A673 (cell line): ENCODE measurements at regions not wholly inside any gene's neighbourhood (a gene's known extent, or its start where the extent isn't known, plus 50 kb on each side); places are given as distances from the start of the nearest gene placed in this dataset.

Source experiments
- BruUV-seq: library from RNA; stranded (reverse); fragments of 400-500 nt; replicated peaks from 2 replicates; lab custom pipeline; 2021; lab: Mats Ljungman, UMichigan
- CTCF ChIA-PET: fragments of 300-600 bp; sonication (Branson Sonifier 250); formaldehyde crosslinking; loops from one replicate; lab custom pipeline; 2022; ENCODE audit warnings: antibody characterized with exemption; lab: Charles Lee
- POLR2A ChIA-PET: fragments of 300-600 bp; sonication (Branson Sonifier 250); formaldehyde crosslinking; loops from one replicate; lab custom pipeline; 2022; ENCODE audit warnings: antibody characterized with exemption; ENCODE audit not compliant: low non-redundant PET; lab: Charles Lee
- DNase-seq: peaks from one replicate; pipeline ENCODE4 v3.0.0-alpha.2; 2015; ENCODE audit warnings: low spot score
- H3K27ac ChIP-seq: fragments of 200-600 bp; sonication (generic); 2 replicates; pipeline ENCODE4 v1.5.1; 2016; ENCODE audit warnings: mixed run types, low read depth, mild to moderate bottlenecking, mixed read lengths, antibody characterized with exemption, low read length; ENCODE audit not compliant: poor library complexity, severe bottlenecking
- H3K27me3 ChIP-seq: fragments of 200-600 bp; sonication (generic); replicated peaks from 2 replicates; pipeline ENCODE4 v1.6.1; 2017; ENCODE audit warnings: mixed run types, low read depth, mild to moderate bottlenecking, mixed read lengths, antibody characterized with exemption, low read length; ENCODE audit not compliant: insufficient read depth, poor library complexity
- H3K36me3 ChIP-seq: fragments of 200-600 bp; sonication (generic); 2 replicates; pipeline ENCODE4 v1.6.1; 2016; ENCODE audit warnings: mixed run types, mild to moderate bottlenecking, mixed read lengths, antibody characterized with exemption, low read length; ENCODE audit not compliant: insufficient read depth, poor library complexity, severe bottlenecking
- H3K4me1 ChIP-seq: fragments of 200-600 bp; sonication (generic); 2 replicates; pipeline ENCODE4 v1.6.1; 2017; ENCODE audit warnings: mixed run types, mild to moderate bottlenecking, mixed read lengths, antibody characterized with exemption, low read length; ENCODE audit not compliant: insufficient read depth, poor library complexity, severe bottlenecking
- H3K4me3 ChIP-seq: fragments of 200-600 bp; sonication (generic); 2 replicates; pipeline ENCODE4 v1.5.1; 2016; ENCODE audit warnings: low read depth, mixed run types, mild to moderate bottlenecking, mixed read lengths, low read length; ENCODE audit not compliant: poor library complexity, severe bottlenecking
- H3K9me3 ChIP-seq: fragments of 200-600 bp; sonication (generic); 2 replicates; pipeline ENCODE4 v1.6.1; 2016; ENCODE audit warnings: mixed run types, low read depth, mild to moderate bottlenecking, mixed read lengths, antibody characterized with exemption, low read length; ENCODE audit not compliant: poor library complexity, severe bottlenecking
- CTCF ChIP-seq: fragments of 300-800, 200-600 bp; sonication (generic); conservative IDR thresholded peaks from 2 replicates; pipeline ENCODE4 v1.5.1; 2017; ENCODE audit warnings: low read depth, mild to moderate bottlenecking, antibody characterized with exemption, low read length, moderate library complexity, mixed read lengths
- EZH2 ChIP-seq: fragments of 200-600 bp; sonication (generic); IDR thresholded peaks from 2 replicates; pipeline ENCODE4 v1.6.1; 2017; ENCODE audit warnings: borderline replicate concordance, low read depth, mild to moderate bottlenecking, mixed read lengths, antibody characterized with exemption, low read length; ENCODE audit not compliant: poor library complexity, severe bottlenecking
- intact Hi-C: fragments of 100-400 bp; cut with micrococcal nuclease; formaldehyde crosslinking; loops from one replicate; pipeline ENCODE4 v1.10.0; 2022; ENCODE audit not compliant: unreplicated experiment

GRCh38 chr16:14341324-14342225, 270.5 kb downstream of the MRTFB start:
- POLR2A ChIA-PET: no interaction called here
- intact Hi-C loops: no loop called here
- Histone ChIP-seq H3K4me3 (no peak overlapping the region), H3K36me3 (no peaks in the 10 kb centered on the region), H3K4me1 (no peaks in the 10 kb centered on the region), H3K27me3 (no peaks in the 10 kb centered on the region), H3K9me3 (no peaks in the 10 kb centered on the region), H3K27ac (no peak overlapping the region)
- TF ChIP-seq CTCF: no peak
- no peak for TF ChIP-seq EZH2
- CTCF ChIA-PET: no interaction called here
- no TSS peak for BruUV-seq
- no peak for DNase-seq

GRCh38 chr16:14339694-14340093, 268.6 kb downstream of the MRTFB start:
- ChIA-PET CTCF (no interaction called here), POLR2A (no interaction called here)
- DNase-seq: no peak
- H3K9me3 ChIP-seq: no peaks in the 10 kb centered on the region
- H3K4me1 ChIP-seq: no peaks in the 10 kb centered on the region
- no peaks in the 10 kb centered on the region for H3K36me3 ChIP-seq
- no peak overlapping the region for H3K27ac ChIP-seq
- no peak overlapping the region for H3K4me3 ChIP-seq
- TF ChIP-seq EZH2 (no peak), CTCF (no peak)
- no TSS peak for BruUV-seq
- no peaks in the 10 kb centered on the region for H3K27me3 ChIP-seq
- intact Hi-C loops: no loop called here

GRCh38 chr16:14338969-14339368, 267.9 kb downstream of the MRTFB start:
- intact Hi-C loops: no loop called here
- CTCF ChIA-PET: no interaction called here
- POLR2A ChIA-PET: no interaction called here

More at GRCh38 chr16:14338969-14339368, 267.9 kb downstream of the MRTFB start:
- Histone ChIP-seq H3K27me3 (no peaks in the 10 kb centered on the region), H3K4me1 (no peaks in the 10 kb centered on the region), H3K9me3 (no peaks in the 10 kb centered on the region), H3K36me3 (no peaks in the 10 kb centered on the region), H3K27ac (no peak overlapping the region), H3K4me3 (no peak overlapping the region)
- no peak for TF ChIP-seq EZH2
- TF ChIP-seq CTCF: no peak
- no TSS peak for BruUV-seq
- no peak for DNase-seq
